ENCODE measurements at regions not wholly inside any gene's neighbourhood (a gene's known extent, or its start where the extent isn't known, plus 50 kb on each side); places are given as distances from the start of the nearest gene placed in this dataset.

- Histone ChIP-seq H3K9me3 (replicated peaks; ENCODE audit: control insufficient read depth, insufficient read depth, low read depth, low read length) (no peaks in the 10 kb centered on the region; the same call in 1 of the 2 replicates), H3K9ac (ENCODE audit: insufficient read depth in 1 of 2, low read depth in 2 of 2, low read length in 2 of 2) (no peak overlapping the region), H4K20me1 (replicated peaks; ENCODE audit: control insufficient read depth, insufficient read depth, low read length) (no peaks in the 10 kb centered on the region), H2AFZ (ENCODE audit: low read depth, low read length) (no peak overlapping the region), H3K79me2 (ENCODE audit: control insufficient read depth, insufficient read depth, low read length) (no peaks in the 10 kb centered on the region), H3K4me3 (no peak overlapping the region), H3K4me2 (ENCODE audit: insufficient read depth, low read length) (no peak overlapping the region), H3K27me3 (ENCODE audit: control insufficient read depth in 2 of 2, insufficient read depth in 2 of 2, low read length in 2 of 2) (no peaks in the 10 kb centered on the region), H3K4me1 (replicated peaks in 1 of 2; ENCODE audit: control insufficient read depth in 2 of 2, insufficient read depth in 2 of 2, low read length in 2 of 2) (no peaks in the 10 kb centered on the region), H3K27ac (ENCODE audit: extremely low read depth, low read depth, low read length) (no peak overlapping the region), H3K9me1 (ENCODE audit: control insufficient read depth, insufficient read depth, low read length) (no peaks in the 10 kb centered on the region), H3K36me3 (ENCODE audit: control insufficient read depth, insufficient read depth, low read length) (no peaks in the 10 kb centered on the region)
- no peak for TF ChIP-seq HMG20B (CRISPR knock-in tag; IDR thresholded peaks at IDR 0.05)
- no peak for TF ChIP-seq ZNF395 (CRISPR knock-in tag; IDR thresholded peaks at IDR 0.05)
- no peak for TF ChIP-seq MBD2 (IDR thresholded peaks at IDR 0.05; ENCODE audit: borderline replicate concordance, low read depth)
- no peak for TF ChIP-seq NELFE (IDR thresholded peaks at IDR 0.05; ENCODE audit: insufficient read depth, insufficient read length)
- no peak for TF ChIP-seq ZNF655 (CRISPR knock-in tag; IDR thresholded peaks at IDR 0.05)
- no peak for ATAC-seq
- FAIRE-seq, result no peak
- DNase-seq (ENCODE audit: extremely low read depth in 1 of 4, low spot score in 3 of 4), result no peak
- CTCF ChIA-PET (ENCODE audit: low intra/inter-chr PET ratio), result no interaction called here
- intact Hi-C loops (cut with micrococcal nuclease) (no loop called here), in situ Hi-C loops (cut with MboI) (no loop called here)
- 0% methylated on average over 1 of the region's 1 CpG for WGBS (ENCODE audit: insufficient coverage, low coverage, missing lambda C conversion rate)
- BruUV-seq (replicated peaks), result no TSS peak
- POLR2A ChIA-PET, result no interaction called here
These were observed 520.3 kb upstream of the USP15 start for GRCh38 chr12:61739925-61740324.

Data from K562 (cell line).